OCI-LY7 (cell line): ENCODE measurements at regions not wholly inside any gene's neighbourhood (a gene's known extent, or its start where the extent isn't known, plus 50 kb on each side); places are given as distances from the start of the nearest gene placed in this dataset.

Experiments
- BruUV-seq: library from RNA; stranded (reverse); fragments of 400-500 nt; replicated peaks from 2 replicates; lab custom pipeline; 2021; lab: Mats Ljungman, UMichigan
- CTCF ChIA-PET: fragments of 300-600 bp; sonication (Branson Sonifier 250); formaldehyde crosslinking; loops from one replicate; lab custom pipeline; 2022; ENCODE audit warnings: antibody characterized with exemption; ENCODE audit not compliant: unreplicated experiment; lab: Charles Lee
- POLR2A ChIA-PET: fragments of 300-600 bp; sonication (Branson Sonifier 250); formaldehyde crosslinking; loops from one replicate; lab custom pipeline; 2022; ENCODE audit warnings: antibody characterized with exemption; lab: Charles Lee
- DNase-seq: peaks from one replicate; pipeline ENCODE4 v3.0.0-alpha.2; 2015; ENCODE audit warnings: low spot score
- H2AFZ ChIP-seq: fragments of 200-600 bp; sonication (generic), shearing (Covaris generic); 2 replicates; pipeline ENCODE4 v1.6.1; 2014; ENCODE audit warnings: mild to moderate bottlenecking, antibody characterized with exemption, low read length, moderate library complexity
- H3K27ac ChIP-seq: fragments of 200-600 bp; sonication (generic); 2 replicates; pipeline ENCODE4 v1.5.1; 2014; ENCODE audit warnings: mixed run types, low read depth, mild to moderate bottlenecking, moderate library complexity, low read length, inconsistent platforms; ENCODE audit not compliant: poor library complexity, severe bottlenecking
- H3K36me3 ChIP-seq: fragments of 200-600 bp; sonication (generic); 2 replicates; pipeline ENCODE4 v1.6.1; 2014; ENCODE audit warnings: mild to moderate bottlenecking, antibody characterized with exemption, low read length, moderate library complexity, mixed read lengths; ENCODE audit not compliant: insufficient read depth
- H3K4me1 ChIP-seq: fragments of 200-600 bp; sonication (generic); 2 replicates; pipeline ENCODE4 v1.5.1; 2014; ENCODE audit warnings: mild to moderate bottlenecking, low read length; ENCODE audit not compliant: insufficient read depth, poor library complexity, severe bottlenecking
- H3K4me2 ChIP-seq: fragments of 200-600 bp; sonication (generic); 2 replicates; pipeline ENCODE4 v1.6.1; 2014; ENCODE audit warnings: mild to moderate bottlenecking, low read length
- H3K4me3 ChIP-seq: fragments of 200-600 bp; sonication (generic); 2 replicates; pipeline ENCODE4 v1.5.1; 2014; ENCODE audit warnings: mild to moderate bottlenecking, low read depth, low read length; ENCODE audit not compliant: poor library complexity, severe bottlenecking
- H3K79me2 ChIP-seq: fragments of 200-600 bp; sonication (generic); 2 replicates; pipeline ENCODE4 v1.6.1; 2016; ENCODE audit warnings: low read depth, mild to moderate bottlenecking, low read length, moderate library complexity, mixed read lengths; ENCODE audit not compliant: insufficient read depth
- H3K9me2 ChIP-seq: fragments of 200-600 bp; sonication (generic); 2 replicates; pipeline ENCODE4 v1.6.1; 2016; ENCODE audit warnings: mild to moderate bottlenecking, low read length, mixed read lengths; ENCODE audit not compliant: insufficient read depth
- H3K9me3 ChIP-seq: fragments of 200-600 bp; sonication (generic); 2 replicates; pipeline ENCODE4 v1.6.1; 2014; ENCODE audit warnings: mild to moderate bottlenecking, mixed run types, low read length, mixed read lengths
- H4K20me1 ChIP-seq: fragments of 200-600 bp; sonication (generic); 2 replicates; pipeline ENCODE4 v1.6.1; 2014; ENCODE audit warnings: mild to moderate bottlenecking, antibody characterized with exemption, low read length, moderate library complexity, mixed read lengths; ENCODE audit not compliant: insufficient read depth
- CTCF ChIP-seq: fragments of 200-600 bp; sonication (generic); conservative IDR thresholded peaks from 2 replicates; pipeline ENCODE4 v1.5.1; 2014; ENCODE audit warnings: mild to moderate bottlenecking, antibody characterized with exemption, low read length, moderate library complexity, mixed read lengths
- EZH2phosphoT487 ChIP-seq: fragments of 200-600 bp; sonication (generic); IDR thresholded peaks from 2 replicates; pipeline ENCODE4 v1.6.1; 2018; ENCODE audit warnings: low read depth, borderline replicate concordance, mild to moderate bottlenecking, mixed run types, antibody characterized with exemption, low read length, moderate library complexity, mixed read lengths
- intact Hi-C: fragments of 100-400 bp; cut with micrococcal nuclease; formaldehyde crosslinking; loops from one replicate; pipeline ENCODE4 v1.10.0; 2022; ENCODE audit not compliant: unreplicated experiment

GRCh38 chr3:128555841-128556240, 62.8 kb upstream of the GATA2 start:
- DNase-seq: no peak
- no peak overlapping the region for H2AFZ ChIP-seq
- CTCF ChIA-PET: no interaction called here
- BruUV-seq: no TSS peak
- no peaks in the 10 kb centered on the region for H3K9me2 ChIP-seq
- H3K4me2 ChIP-seq: no peak overlapping the region
- H3K4me3 ChIP-seq: no peak overlapping the region
- H3K27ac ChIP-seq: no peak overlapping the region
- no peaks in the 10 kb centered on the region for H3K79me2 ChIP-seq
- H3K9me3 ChIP-seq: no peaks in the 10 kb centered on the region
- no peaks in the 10 kb centered on the region for H3K4me1 ChIP-seq
- no peaks in the 10 kb centered on the region for H3K36me3 ChIP-seq
- TF ChIP-seq CTCF (no peak), EZH2phosphoT487 (no peak)
- H4K20me1 ChIP-seq: no peaks in the 10 kb centered on the region
- intact Hi-C loops: no loop called here
- POLR2A ChIA-PET: no interaction called here

- Histone ChIP-seq H3K4me2 (no peak overlapping the region), H3K36me3 (no peaks in the 10 kb centered on the region), H3K4me1 (no peaks in the 10 kb centered on the region), H3K9me3 (no peaks in the 10 kb centered on the region), H3K4me3 (no peak overlapping the region), H4K20me1 (no peaks in the 10 kb centered on the region), H2AFZ (no peak overlapping the region), H3K27ac (no peak overlapping the region), H3K9me2 (no peaks in the 10 kb centered on the region), H3K79me2 (no peaks in the 10 kb centered on the region)
- TF ChIP-seq CTCF (no peak), EZH2phosphoT487 (no peak)
- no TSS peak for BruUV-seq
- POLR2A ChIA-PET: no interaction called here
- DNase-seq: no peak
- CTCF ChIA-PET: no interaction called here
- intact Hi-C loops: no loop called here
These were observed 62.3 kb upstream of the GATA2 start for GRCh38 chr3:128555098-128555825.

- Histone ChIP-seq H2AFZ (no peak overlapping the region), H3K9me2 (no peaks in the 10 kb centered on the region), H3K27ac (no peak overlapping the region), H3K4me1 (no peaks in the 10 kb centered on the region), H3K9me3 (no peaks in the 10 kb centered on the region), H3K79me2 (no peaks in the 10 kb centered on the region), H3K36me3 (no peaks in the 10 kb centered on the region), H3K4me3 (no peak overlapping the region), H3K4me2 (no peak overlapping the region), H4K20me1 (no peaks in the 10 kb centered on the region)
- intact Hi-C loops: no loop called here
- ChIA-PET CTCF (no interaction called here), POLR2A (no interaction called here)
- no peak for DNase-seq
- no peak for TF ChIP-seq EZH2phosphoT487
- TF ChIP-seq CTCF: no peak
- BruUV-seq: no TSS peak
These were observed 61.6 kb upstream of the GATA2 start for GRCh38 chr3:128554465-128555097.
